C4-2B (cell line): ENCODE measurements at regions not wholly inside any gene's neighbourhood (a gene's known extent, or its start where the extent isn't known, plus 50 kb on each side); places are given as distances from the start of the nearest gene placed in this dataset.

Experiments
- ZFX ChIP-seq: fragments of 450-650 bp; IDR thresholded peaks from 2 replicates; pipeline ENCODE4 v1.6.1; 2017
- TF ChIP-seq, protein P1 (sequence below): fragments of 450-650 bp; conservative IDR thresholded peaks from 2 replicates; pipeline ENCODE4 v1.5.1; 2017; ENCODE audit warnings: mild to moderate bottlenecking

DNA sequence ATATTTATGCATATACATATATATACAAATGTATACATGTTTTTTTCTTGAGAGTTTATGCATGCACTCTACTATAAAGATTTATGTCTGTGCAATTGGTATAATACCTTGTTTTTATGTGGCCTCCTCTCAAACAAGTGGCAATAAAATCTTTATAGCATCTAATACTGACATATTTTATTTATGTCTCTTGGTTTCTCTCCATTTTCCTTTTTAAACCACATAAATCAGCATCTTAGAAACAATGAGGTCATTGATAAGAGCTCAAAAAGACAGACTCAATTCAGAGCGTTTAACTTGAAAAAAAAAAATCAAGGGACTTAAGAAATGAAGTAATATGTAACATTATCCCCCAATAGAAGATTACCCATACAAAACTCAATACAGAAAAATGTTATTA, 1442.2 kb upstream of the ALCAM start:
- TF ChIP-seq, protein P1, sequence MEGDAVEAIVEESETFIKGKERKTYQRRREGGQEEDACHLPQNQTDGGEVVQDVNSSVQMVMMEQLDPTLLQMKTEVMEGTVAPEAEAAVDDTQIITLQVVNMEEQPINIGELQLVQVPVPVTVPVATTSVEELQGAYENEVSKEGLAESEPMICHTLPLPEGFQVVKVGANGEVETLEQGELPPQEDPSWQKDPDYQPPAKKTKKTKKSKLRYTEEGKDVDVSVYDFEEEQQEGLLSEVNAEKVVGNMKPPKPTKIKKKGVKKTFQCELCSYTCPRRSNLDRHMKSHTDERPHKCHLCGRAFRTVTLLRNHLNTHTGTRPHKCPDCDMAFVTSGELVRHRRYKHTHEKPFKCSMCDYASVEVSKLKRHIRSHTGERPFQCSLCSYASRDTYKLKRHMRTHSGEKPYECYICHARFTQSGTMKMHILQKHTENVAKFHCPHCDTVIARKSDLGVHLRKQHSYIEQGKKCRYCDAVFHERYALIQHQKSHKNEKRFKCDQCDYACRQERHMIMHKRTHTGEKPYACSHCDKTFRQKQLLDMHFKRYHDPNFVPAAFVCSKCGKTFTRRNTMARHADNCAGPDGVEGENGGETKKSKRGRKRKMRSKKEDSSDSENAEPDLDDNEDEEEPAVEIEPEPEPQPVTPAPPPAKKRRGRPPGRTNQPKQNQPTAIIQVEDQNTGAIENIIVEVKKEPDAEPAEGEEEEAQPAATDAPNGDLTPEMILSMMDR, result no peak
- no peak for TF ChIP-seq ZFX
